H9 (cell line): ENCODE measurements at regions not wholly inside any gene's neighbourhood (a gene's known extent, or its start where the extent isn't known, plus 50 kb on each side); places are given as distances from the start of the nearest gene placed in this dataset.

Experiments
- DNase-seq: peaks from one replicate; pipeline ENCODE4 v3.0.0-alpha.2; 2017
- H2AFZ ChIP-seq: one replicate; pipeline ENCODE4 v1.6.1; 2013; ENCODE audit warnings: mild to moderate bottlenecking, low read length, control low read depth, moderate library complexity
- H2AK5ac ChIP-seq: 2 replicates; pipeline ENCODE4 v1.6.1; 2013; ENCODE audit warnings: low read length, control low read depth, mixed read lengths; ENCODE audit not compliant: insufficient read length
- H2BK120ac ChIP-seq: one replicate; pipeline ENCODE4 v1.6.1; 2013; ENCODE audit warnings: low read depth, mild to moderate bottlenecking, low read length, control low read depth, inconsistent platforms; ENCODE audit not compliant: poor library complexity, severe bottlenecking
- H2BK12ac ChIP-seq: 2 replicates; pipeline ENCODE4 v1.6.1; 2013; ENCODE audit warnings: low read length, control low read depth, mixed read lengths, low read depth; ENCODE audit not compliant: insufficient read length
- H2BK15ac ChIP-seq: 2 replicates; pipeline ENCODE4 v1.6.1; 2013; ENCODE audit warnings: low read depth, low read length, control low read depth
- H2BK20ac ChIP-seq: one replicate; pipeline ENCODE4 v1.6.1; 2013; ENCODE audit warnings: low read depth, mild to moderate bottlenecking, low read length, control low read depth, inconsistent platforms; ENCODE audit not compliant: poor library complexity, severe bottlenecking
- H2BK5ac ChIP-seq: 2 replicates; pipeline ENCODE4 v1.6.1; 2013; ENCODE audit warnings: low read length, control low read depth, mixed read lengths; ENCODE audit not compliant: insufficient read length
- H3K14ac ChIP-seq: 2 replicates; pipeline ENCODE4 v1.6.1; 2013; ENCODE audit warnings: low read length, control low read depth; ENCODE audit not compliant: insufficient read depth
- H3K18ac ChIP-seq: 2 replicates; pipeline ENCODE4 v1.6.1; 2013; ENCODE audit warnings: low read depth, mild to moderate bottlenecking, mixed read lengths, low read length, control low read depth; ENCODE audit not compliant: insufficient read length
- H3K23ac ChIP-seq: 2 replicates; pipeline ENCODE4 v1.6.1; 2013; ENCODE audit warnings: low read length, control low read depth, mixed read lengths, low read depth; ENCODE audit not compliant: insufficient read length
- H3K23me2 ChIP-seq: 2 replicates; pipeline ENCODE4 v1.6.1; 2013; ENCODE audit warnings: low read depth, mild to moderate bottlenecking, mixed read lengths, low read length, control low read depth; ENCODE audit not compliant: insufficient read length, poor library complexity, severe bottlenecking
- H3K27ac ChIP-seq: 2 replicates; pipeline ENCODE4 v1.5.1; 2013; ENCODE audit warnings: low read length, control low read depth, mixed read lengths, low read depth; ENCODE audit not compliant: insufficient read length
- H3K27me3 ChIP-seq: 2 replicates; pipeline ENCODE4 v1.6.1; 2013; ENCODE audit warnings: low read length, control low read depth, inconsistent platforms; ENCODE audit not compliant: insufficient read depth
- H3K4ac ChIP-seq: 2 replicates; pipeline ENCODE4 v1.6.1; 2013; ENCODE audit warnings: low read depth, mild to moderate bottlenecking, control low read depth, inconsistent platforms, low read length, moderate library complexity
- H3K4me1 ChIP-seq: 2 replicates; pipeline ENCODE4 v1.6.1; 2013; ENCODE audit warnings: low read length, control low read depth, inconsistent platforms; ENCODE audit not compliant: insufficient read depth
- H3K4me2 ChIP-seq: 2 replicates; pipeline ENCODE4 v1.6.1; 2013; ENCODE audit warnings: low read length, control low read depth, mixed read lengths; ENCODE audit not compliant: insufficient read length, insufficient read depth
- H3K56ac ChIP-seq: 2 replicates; pipeline ENCODE4 v1.6.1; 2013; ENCODE audit warnings: low read depth, mild to moderate bottlenecking, mixed read lengths, low read length, control low read depth; ENCODE audit not compliant: insufficient read length
- H3K79me1 ChIP-seq: 2 replicates; pipeline ENCODE4 v1.6.1; 2013; ENCODE audit warnings: low read depth, mild to moderate bottlenecking, moderate library complexity, low read length, control low read depth, inconsistent platforms; ENCODE audit not compliant: insufficient read depth, poor library complexity, severe bottlenecking
- H3K79me2 ChIP-seq: 2 replicates; pipeline ENCODE4 v1.6.1; 2013; ENCODE audit warnings: low read length, control low read depth, inconsistent platforms; ENCODE audit not compliant: insufficient read depth
- H3K9ac ChIP-seq: 2 replicates; pipeline ENCODE4 v1.6.1; 2013; ENCODE audit warnings: low read length, control low read depth, mixed read lengths; ENCODE audit not compliant: insufficient read length; ENCODE audit errors: extremely low read depth
- H3K9me3 ChIP-seq: one replicate; pipeline ENCODE4 v1.6.1; 2013; ENCODE audit warnings: low read depth, low read length, inconsistent platforms; ENCODE audit not compliant: control insufficient read depth
- H3T11ph ChIP-seq: one replicate; pipeline ENCODE4 v1.6.1; 2013; ENCODE audit warnings: mild to moderate bottlenecking, low read length, control low read depth, inconsistent platforms
- H4K20me1 ChIP-seq: one replicate; pipeline ENCODE4 v1.6.1; 2013; ENCODE audit not compliant: control insufficient read depth, insufficient read length, insufficient read depth
- H4K5ac ChIP-seq: 2 replicates; pipeline ENCODE4 v1.6.1; 2013; ENCODE audit warnings: low read depth, mild to moderate bottlenecking, mixed read lengths, low read length, control low read depth; ENCODE audit not compliant: insufficient read length
- H4K8ac ChIP-seq: replicated peaks from 2 replicates; pipeline ENCODE4 v1.6.1; 2013; ENCODE audit warnings: low read length, control low read depth, mixed read lengths, low read depth; ENCODE audit not compliant: insufficient read length
- H4K91ac ChIP-seq: 2 replicates; pipeline ENCODE4 v1.6.1; 2013; ENCODE audit warnings: low read depth, mild to moderate bottlenecking, moderate library complexity, mixed read lengths, low read length, control low read depth; ENCODE audit not compliant: insufficient read length
- H3K27ac Mint-ChIP-seq, 3 experiments: 2 replicates in 2 of 3; 3 replicates in 1 of 3; pipeline ENCODE4 v1.8.0; 2020 to 2021; ENCODE audit warnings: mixed read lengths in 3 of 3, mild to moderate bottlenecking in 1 of 3, moderate library complexity in 1 of 3
- H3K27me3 Mint-ChIP-seq: 2 replicates; pipeline ENCODE4 v1.8.0; 2021; ENCODE audit warnings: low read depth, mild to moderate bottlenecking, moderate library complexity, mixed read lengths
- H3K36me3 Mint-ChIP-seq, 3 experiments: 2 replicates in 2 of 3; 3 replicates in 1 of 3; pipeline ENCODE4 v1.8.0; 2020 to 2021; ENCODE audit warnings: low read depth in 3 of 3, mixed read lengths in 3 of 3; ENCODE audit not compliant: insufficient read depth in 1 of 3
- H3K4me1 Mint-ChIP-seq, 2 experiments: 2 replicates each; pipeline ENCODE4 v1.8.0; 2020; ENCODE audit warnings: mixed read lengths in 2 of 2
- H3K4me3 Mint-ChIP-seq, 2 experiments: 2 replicates in 1 of 2; 3 replicates in 1 of 2; pipeline ENCODE4 v1.8.0; 2020 to 2021; ENCODE audit warnings: mild to moderate bottlenecking in 2 of 2, mixed read lengths in 2 of 2, moderate library complexity in 1 of 2
- H3K9me3 Mint-ChIP-seq, 2 experiments: 2 replicates in 1 of 2; 3 replicates in 1 of 2; pipeline ENCODE4 v1.8.0; 2020; ENCODE audit warnings: mild to moderate bottlenecking in 2 of 2, mixed read lengths in 2 of 2, moderate library complexity in 1 of 2
- CTCF ChIP-seq: fragments of 200-600 bp; sonication (generic); conservative IDR thresholded peaks from 3 replicates; pipeline ENCODE4 v1.8.0; 2021; ENCODE audit warnings: antibody characterized with exemption, mild to moderate bottlenecking
- WGBS: extraction: QIAGEN DNeasy Blood & Tissue Kit; methylation state at CpG from one replicate; pipeline ENCODE4 v1.1.7; 2013; ENCODE audit warnings: missing lambda C conversion rate, low lambda C conversion rate, mixed read lengths; ENCODE audit not compliant: insufficient read length; ENCODE audit errors: extremely low coverage; 5-methylcytosine and 5-hydroxymethylcytosine counted together

- Histone ChIP-seq H2AK5ac (no peak overlapping the region), H3K4me2 (no peak overlapping the region), H3K14ac (no peak overlapping the region), H3K23me2 (no peaks in the 10 kb centered on the region), H3K56ac (no peak overlapping the region), H3K9me3 (no peaks in the 10 kb centered on the region), H3K4ac (no peak overlapping the region), H3K79me2 (no peaks in the 10 kb centered on the region), H4K5ac (no peak overlapping the region), H3T11ph (no peak overlapping the region), H2BK12ac (no peak overlapping the region), H2BK120ac (no peak overlapping the region), H2BK15ac (no peak overlapping the region), H3K27me3 (no peaks in the 10 kb centered on the region), H3K18ac (no peak overlapping the region), H3K9ac (no peak overlapping the region), H3K23ac (no peak overlapping the region), H2BK20ac (no peak overlapping the region), H2BK5ac (no peak overlapping the region), H4K20me1 (no peaks in the 10 kb centered on the region), H2AFZ (no peak overlapping the region), H4K91ac (no peak overlapping the region), H3K4me1 (peaks cover 13% of the 10 kb centered on the region), H3K79me1 (no peaks in the 10 kb centered on the region), H4K8ac (no peak overlapping the region), H3K27ac (no peak overlapping the region)
- Mint-ChIP-seq H3K36me3 (no peaks in the 10 kb centered on the region; a peak in 2 of 7 replicates), H3K27ac (no peak overlapping the region), H3K27me3 (no peaks in the 10 kb centered on the region), H3K4me3 (no peak overlapping the region), H3K4me1 (peaks cover 36 to 40% of the 10 kb centered on the region in 2 experiments), H3K9me3 (peaks cover 0 to 1% of the 10 kb centered on the region in 2 experiments; a peak in 1 of 5 replicates)
- no peak for DNase-seq
- no peak for TF ChIP-seq CTCF
- WGBS, result no CpG with 5 or more reads among the region's 1 CpG
Measured at GRCh38 chr5:165631235-165631634, 2125.8 kb downstream of the MAT2B start.
